DND-41 (cell line): ENCODE measurements at regions not wholly inside any gene's neighbourhood (a gene's known extent, or its start where the extent isn't known, plus 50 kb on each side); places are given as distances from the start of the nearest gene placed in this dataset.

Experiments used
- CTCF ChIP-seq: IDR thresholded peaks from 2 replicates; pipeline ENCODE4 v1.5.1; 2012; ENCODE audit warnings: borderline replicate concordance, low read length, moderate library complexity, mild to moderate bottlenecking; ENCODE audit not compliant: poor library complexity, severe bottlenecking; ENCODE audit errors: extremely low read depth
- EZH2 ChIP-seq: IDR thresholded peaks from 3 replicates; pipeline ENCODE4 v1.6.1; 2012; ENCODE audit warnings: borderline replicate concordance, low read depth, mild to moderate bottlenecking, moderate library complexity, low read length, inconsistent platforms; ENCODE audit not compliant: severe bottlenecking

- TF ChIP-seq CTCF = no peak
- no peak for TF ChIP-seq EZH2
These were observed 691.1 kb upstream of the PIK3C3 start for GRCh38 chr18:41263956-41264355.
